GM12875 (cell line): ENCODE measurements at regions not wholly inside any gene's neighbourhood (a gene's known extent, or its start where the extent isn't known, plus 50 kb on each side); places are given as distances from the start of the nearest gene placed in this dataset.

Source experiments
- H3K4me3 ChIP-seq: one replicate; pipeline ENCODE4 v1.5.1; 2011; ENCODE audit warnings: low read depth, low read length, control low read depth
- CTCF ChIP-seq: IDR thresholded peaks from 2 replicates; pipeline ENCODE4 v1.5.1; 2011; ENCODE audit warnings: low read depth, mild to moderate bottlenecking, control low read depth, inconsistent platforms, low read length, moderate library complexity, borderline replicate concordance; ENCODE audit not compliant: insufficient read depth

GRCh38 chr10:22851865-22852239, 76.0 kb upstream of the ARMC3 start:
- H3K4me3 ChIP-seq = no peak overlapping the region
- TF ChIP-seq CTCF = no peak

- no peak for TF ChIP-seq CTCF
- no peak overlapping the region for H3K4me3 ChIP-seq
These were observed 77.3 kb upstream of the ARMC3 start for GRCh38 chr10:22850541-22850940.

- no peak overlapping the region for H3K4me3 ChIP-seq
These were observed 78.6 kb upstream of the ARMC3 start for GRCh38 chr10:22849077-22849805.

GRCh38 chr10:22848509-22848908, 79.3 kb upstream of the ARMC3 start:
- TF ChIP-seq CTCF = no peak

More at GRCh38 chr10:22849077-22849805, 78.6 kb upstream of the ARMC3 start:
- TF ChIP-seq CTCF = no peak

GRCh38 chr10:22846294-22846693, 81.6 kb upstream of the ARMC3 start:
- no peak for TF ChIP-seq CTCF

More at GRCh38 chr10:22848509-22848908, 79.3 kb upstream of the ARMC3 start:
- no peak overlapping the region for H3K4me3 ChIP-seq

GRCh38 chr10:22839639-22840038, 88.2 kb upstream of the ARMC3 start:
- no peak for TF ChIP-seq CTCF
- H3K4me3 ChIP-seq = no peak overlapping the region

More at GRCh38 chr10:22846294-22846693, 81.6 kb upstream of the ARMC3 start:
- no peak overlapping the region for H3K4me3 ChIP-seq

- TF ChIP-seq CTCF = no peak
- no peak overlapping the region for H3K4me3 ChIP-seq
These were observed 90.1 kb upstream of the ARMC3 start for GRCh38 chr10:22837771-22838170.
